Femur (tissue), 1 donor: ENCODE measurements at regions not wholly inside any gene's neighbourhood (a gene's known extent, or its start where the extent isn't known, plus 50 kb on each side); places are given as distances from the start of the nearest gene placed in this dataset.

Source experiments
- DNase-seq: peaks from one replicate; pipeline ENCODE4 v3.0.0-alpha.2; 2017

GRCh38 chr3:28835249-28835648, 445.6 kb upstream of the RBMS3 start:
- no peak for DNase-seq

GRCh38 chr3:28835751-28836150, 445.1 kb upstream of the RBMS3 start:
- DNase-seq: peak; percentile 58

- no peak for DNase-seq
Observed at GRCh38 chr3:28836199-28836598, 444.7 kb upstream of the RBMS3 start.

- DNase-seq: no peak
Observed at GRCh38 chr3:28840976-28841376, 439.9 kb upstream of the RBMS3 start.

GRCh38 chr3:28841441-28841840, 439.4 kb upstream of the RBMS3 start:
- DNase-seq: no peak

GRCh38 chr3:28844298-28845005, 436.4 kb upstream of the RBMS3 start:
- DNase-seq: no peak

- no peak for DNase-seq
Observed at GRCh38 chr3:28845006-28845324, 435.9 kb upstream of the RBMS3 start.

GRCh38 chr3:28846971-28847478, 433.8 kb upstream of the RBMS3 start:
- DNase-seq: no peak

GRCh38 chr3:28847736-28848135, 433.1 kb upstream of the RBMS3 start:
- DNase-seq: no peak

GRCh38 chr3:28850186-28850585, 430.7 kb upstream of the RBMS3 start:
- DNase-seq: no peak

GRCh38 chr3:28853830-28854229, 427.0 kb upstream of the RBMS3 start:
- no peak for DNase-seq

- DNase-seq: no peak
Observed at GRCh38 chr3:28856796-28857195, 424.1 kb upstream of the RBMS3 start.

GRCh38 chr3:28859897-28860296, 421.0 kb upstream of the RBMS3 start:
- DNase-seq: no peak

GRCh38 chr3:28860307-28860706, 420.6 kb upstream of the RBMS3 start:
- DNase-seq: peak; percentile 45

- no peak for DNase-seq
Observed at GRCh38 chr3:28863186-28863585, 417.7 kb upstream of the RBMS3 start.

GRCh38 chr3:28867836-28868235, 413.0 kb upstream of the RBMS3 start:
- DNase-seq: no peak

GRCh38 chr3:28868897-28869296, 412.0 kb upstream of the RBMS3 start:
- no peak for DNase-seq

- DNase-seq: no peak
Observed at GRCh38 chr3:28877912-28878311, 403.0 kb upstream of the RBMS3 start.

- DNase-seq: no peak
Observed at GRCh38 chr3:28890373-28890772, 390.5 kb upstream of the RBMS3 start.

GRCh38 chr3:28891485-28891884, 389.4 kb upstream of the RBMS3 start:
- DNase-seq: no peak

GRCh38 chr3:28900301-28900700, 380.6 kb upstream of the RBMS3 start:
- DNase-seq: no peak

- DNase-seq: no peak
Observed at GRCh38 chr3:28901018-28901417, 379.9 kb upstream of the RBMS3 start.

- no peak for DNase-seq
Observed at GRCh38 chr3:28903171-28903601, 377.7 kb upstream of the RBMS3 start.

GRCh38 chr3:28905798-28906197, 375.1 kb upstream of the RBMS3 start:
- no peak for DNase-seq
